DMS79 (cell line): ENCODE measurements at regions not wholly inside any gene's neighbourhood (a gene's known extent, or its start where the extent isn't known, plus 50 kb on each side); places are given as distances from the start of the nearest gene placed in this dataset.

Experiments used
- DNase-seq: peaks from one replicate; lab custom pipeline; 2025; lab: John Stamatoyannopoulos, UW

DNA sequence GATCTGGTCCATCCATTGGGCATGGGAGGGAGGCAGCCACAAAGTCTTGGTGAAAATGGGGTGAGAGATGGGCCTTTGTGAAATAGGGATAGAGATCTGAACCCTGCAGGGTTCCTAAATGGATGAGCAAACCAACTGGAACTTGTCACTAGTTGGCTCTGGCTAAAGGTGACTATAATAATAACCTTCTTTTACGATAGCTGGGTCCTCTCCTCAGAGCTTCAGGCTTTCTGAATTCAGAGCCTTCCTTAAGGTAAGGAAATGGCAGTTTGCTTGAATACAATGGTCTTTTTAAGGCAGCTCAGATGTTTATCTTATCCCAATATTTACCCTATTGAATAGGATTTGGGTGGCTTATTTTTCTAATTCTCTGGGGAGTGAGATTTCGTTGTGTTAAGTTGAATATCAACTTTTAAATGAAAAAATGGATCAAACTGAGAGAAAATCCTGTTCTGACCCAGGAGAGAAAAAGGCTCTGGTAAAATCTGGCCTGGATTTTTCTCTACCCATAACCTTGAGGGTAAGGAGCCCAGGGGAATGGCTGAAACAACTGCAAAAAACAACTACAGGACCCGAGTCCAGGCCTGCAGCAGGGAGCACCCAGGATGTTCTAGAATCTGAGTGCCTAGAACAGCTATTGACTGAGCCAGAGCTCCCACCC is 61.1 kb upstream of the CXCR4 start:
- DNase-seq: no peak

DNA sequence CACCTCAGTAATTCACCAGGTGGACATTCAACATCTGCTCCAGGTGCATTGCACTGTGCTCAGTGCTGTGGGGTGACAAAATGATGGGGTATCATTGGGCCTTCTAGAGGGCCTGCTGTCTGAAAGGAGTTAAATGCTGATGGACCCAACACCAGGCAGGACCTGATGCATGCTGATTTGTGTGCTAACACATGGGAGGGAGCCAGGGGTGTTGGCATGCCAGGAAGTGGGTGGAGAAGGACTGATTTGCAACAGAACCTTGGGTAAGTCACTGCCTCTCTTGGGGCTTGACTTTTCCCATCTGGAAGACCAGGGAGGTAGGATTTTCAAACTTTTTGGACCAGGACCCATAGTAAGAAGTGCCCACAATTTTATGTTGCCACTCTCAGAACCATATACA is 57.9 kb upstream of the CXCR4 start:
- DNase-seq: no peak

DNA sequence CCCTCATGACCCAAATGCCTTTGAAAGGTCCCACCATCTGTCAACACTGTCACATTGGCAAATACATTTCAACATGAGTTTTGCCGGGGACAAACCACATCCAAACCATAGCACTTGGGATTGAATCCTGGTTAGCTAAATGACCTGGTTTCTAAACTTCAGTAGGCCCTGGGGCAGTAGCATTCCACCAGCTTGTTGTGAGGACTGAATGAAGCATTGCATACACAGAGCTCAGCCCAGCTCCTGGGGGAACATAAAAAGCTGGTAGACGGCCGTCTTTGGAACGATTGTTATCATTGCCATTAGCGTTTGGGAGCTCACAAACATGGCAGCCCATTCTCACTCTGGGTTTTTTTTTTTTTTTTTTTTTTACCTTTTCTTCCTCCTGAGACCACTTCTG is 57.5 kb upstream of the CXCR4 start:
- no peak for DNase-seq

DNA sequence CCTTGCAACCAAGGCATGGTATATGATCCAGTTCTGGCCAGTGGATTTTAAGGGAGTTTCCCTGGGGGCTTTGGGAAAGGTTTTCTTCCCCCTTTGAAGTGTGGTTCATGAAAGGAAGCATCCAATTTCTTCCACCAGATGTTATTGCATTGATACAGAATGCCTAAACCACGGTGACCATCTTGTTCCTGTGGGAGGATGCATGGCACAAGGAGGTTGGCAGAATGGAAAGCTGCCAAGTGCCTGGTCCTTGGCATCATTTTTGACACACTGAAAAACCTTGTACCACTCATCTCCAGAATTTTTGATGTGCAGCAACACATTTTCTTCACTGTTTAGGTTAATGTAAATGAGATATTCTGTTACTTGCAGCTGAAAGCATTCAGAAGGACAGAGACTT is 55.2 kb upstream of the CXCR4 start:
- DNase-seq: no peak

DNA sequence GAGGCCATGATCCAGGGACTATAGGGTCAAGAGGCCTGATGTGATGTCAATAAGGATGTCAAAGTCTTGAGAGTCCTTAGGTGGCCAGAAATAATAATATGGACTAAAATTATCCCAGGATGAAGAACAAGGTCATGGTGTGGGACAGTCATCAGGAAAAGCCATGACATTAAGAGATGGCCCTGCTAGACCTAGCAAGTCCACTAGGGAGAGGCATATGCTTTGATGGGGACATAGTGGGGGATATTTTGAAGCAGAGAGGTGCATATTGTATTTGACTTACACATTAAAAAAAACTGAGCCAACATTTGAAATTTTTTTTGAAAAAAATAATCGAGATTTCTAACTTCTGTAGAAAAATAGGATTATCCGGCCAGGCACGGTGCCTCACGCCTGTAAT is 53.3 kb upstream of the CXCR4 start:
- DNase-seq: no peak

DNA sequence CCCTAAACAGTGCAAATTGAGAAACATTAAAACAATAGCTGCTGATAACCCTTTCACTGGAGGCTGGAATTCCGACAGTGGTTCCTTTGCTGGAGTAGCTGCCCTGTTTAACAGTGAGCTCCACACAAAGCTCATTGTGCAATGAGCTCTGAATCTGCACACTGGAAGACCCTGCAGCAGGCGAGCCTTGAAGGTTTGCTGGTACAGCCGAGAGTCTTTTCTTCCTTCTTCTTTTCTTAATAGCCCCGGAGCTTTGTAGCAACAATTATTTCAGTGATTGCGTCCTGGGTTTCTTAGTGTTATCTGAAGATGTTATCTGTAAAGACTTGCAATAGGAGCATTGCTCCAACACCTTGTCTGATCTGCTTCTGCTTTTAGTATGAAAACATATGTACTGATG is 50.8 kb upstream of the CXCR4 start:
- DNase-seq: no peak

DNA sequence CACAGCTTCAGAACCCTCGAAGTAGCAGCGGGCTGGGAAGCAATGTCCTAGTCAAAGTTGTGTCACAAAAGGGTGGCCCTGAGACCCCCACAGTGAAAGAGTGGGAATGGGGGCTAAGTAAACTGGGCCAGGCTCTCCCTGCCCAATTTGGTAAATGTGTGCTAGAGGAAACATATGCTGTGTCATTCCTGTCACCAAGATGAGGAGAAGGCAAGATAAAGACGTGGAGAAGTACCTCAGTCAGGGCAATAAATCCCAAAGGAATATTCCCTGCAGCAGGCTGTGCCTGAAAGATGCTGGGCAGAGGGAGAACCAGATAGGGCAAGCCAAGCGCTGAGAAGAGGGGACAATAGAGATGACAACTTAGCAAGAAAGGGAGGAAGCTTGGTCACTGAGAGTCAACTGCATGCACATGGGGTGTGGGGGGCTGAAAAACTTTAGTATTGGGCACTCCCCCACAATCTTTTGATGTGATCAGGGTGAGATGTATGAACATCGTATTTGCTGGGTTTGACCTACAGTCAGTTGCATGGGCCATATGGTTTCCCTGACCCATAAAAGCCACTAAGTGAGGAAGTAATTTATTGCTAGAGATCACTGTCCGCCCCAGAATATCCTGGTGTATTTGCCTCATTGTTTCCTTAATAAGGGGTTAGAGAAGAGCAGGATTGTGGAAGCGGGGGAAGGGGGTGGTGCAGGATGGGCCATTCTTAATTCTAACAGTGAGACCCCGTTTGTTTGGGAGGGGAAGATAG is 49.9 kb upstream of the CXCR4 start:
- no peak for DNase-seq
